HG02973 (cell line): ENCODE measurements at regions not wholly inside any gene's neighbourhood (a gene's known extent, or its start where the extent isn't known, plus 50 kb on each side); places are given as distances from the start of the nearest gene placed in this dataset.
A peak's percentile ranks its signal among the peaks of the same experiment; 100 is the strongest.
"Not testable (repeated sequence)": the region's sequence is repeated elsewhere in the genome, so short reads cannot be mapped to it uniquely, and the experiment has no call there.

Experiments used
- ATAC-seq: cut with Tn5 transposase; IDR thresholded peaks from one replicate; pipeline ENCODE4 v1.9.1; 2021; ENCODE audit warnings: moderate library complexity; ENCODE audit not compliant: unreplicated experiment

- ATAC-seq, result no peak
Observed at GRCh38 chr3:127069814-127070440, 87.0 kb downstream of the PLXNA1 start.

- no peak for ATAC-seq
Observed at GRCh38 chr3:127070776-127071175, 87.9 kb downstream of the PLXNA1 start.

- ATAC-seq, result no peak
Observed at GRCh38 chr3:127071597-127072001, 88.7 kb downstream of the PLXNA1 start.

GRCh38 chr3:127072221-127072771, 89.4 kb downstream of the PLXNA1 start:
- ATAC-seq, result no peak

- ATAC-seq, result no peak
Observed at GRCh38 chr3:127072971-127073783, 90.3 kb downstream of the PLXNA1 start.

- ATAC-seq, result no peak
Observed at GRCh38 chr3:127073941-127074820, 91.3 kb downstream of the PLXNA1 start.

GRCh38 chr3:127074900-127075360, 92.0 kb downstream of the PLXNA1 start:
- ATAC-seq, result peak; percentile 73

GRCh38 chr3:127076166-127076992, 93.5 kb downstream of the PLXNA1 start:
- ATAC-seq, result not testable (repeated sequence)

- no peak for ATAC-seq
Observed at GRCh38 chr3:127077068-127077467, 94.2 kb downstream of the PLXNA1 start.

GRCh38 chr3:127077505-127078064, 94.7 kb downstream of the PLXNA1 start:
- no peak for ATAC-seq

- no peak for ATAC-seq
Observed at GRCh38 chr3:127078626-127079025, 95.7 kb downstream of the PLXNA1 start.

GRCh38 chr3:127079211-127079610, 96.3 kb downstream of the PLXNA1 start:
- ATAC-seq, result no peak

GRCh38 chr3:127081001-127081720, 98.2 kb downstream of the PLXNA1 start:
- ATAC-seq, result no peak

- ATAC-seq, result no peak
Observed at GRCh38 chr3:127082066-127082465, 99.2 kb downstream of the PLXNA1 start.

- ATAC-seq, result no peak
Observed at GRCh38 chr3:127083778-127084397, 101.0 kb downstream of the PLXNA1 start.

- ATAC-seq, result no peak
Observed at GRCh38 chr3:127084401-127084990, 101.6 kb downstream of the PLXNA1 start.

- no peak for ATAC-seq
Observed at GRCh38 chr3:127085576-127085975, 102.7 kb downstream of the PLXNA1 start.

- not testable (repeated sequence) for ATAC-seq
Observed at GRCh38 chr3:127086591-127086990, 103.7 kb downstream of the PLXNA1 start.
